GM19463 (cell line): ENCODE measurements at regions not wholly inside any gene's neighbourhood (a gene's known extent, or its start where the extent isn't known, plus 50 kb on each side); places are given as distances from the start of the nearest gene placed in this dataset.

Experiments
- ATAC-seq: cut with Tn5 transposase; IDR thresholded peaks from one replicate; pipeline ENCODE4 v1.9.1; 2021; ENCODE audit warnings: mild to moderate bottlenecking, moderate library complexity; ENCODE audit not compliant: unreplicated experiment

GRCh38 chr15:70355275-70355795, 257.6 kb upstream of the TLE3 start:
- no peak for ATAC-seq

- no peak for ATAC-seq
These were observed 256.7 kb upstream of the TLE3 start for GRCh38 chr15:70354346-70354905.

- ATAC-seq = no peak
These were observed 256.1 kb upstream of the TLE3 start for GRCh38 chr15:70353606-70354345.

- ATAC-seq = no peak
These were observed 254.4 kb upstream of the TLE3 start for GRCh38 chr15:70351941-70352774.

GRCh38 chr15:70351391-70351790, 253.7 kb upstream of the TLE3 start:
- ATAC-seq = no peak

- ATAC-seq = no peak
These were observed 251.0 kb upstream of the TLE3 start for GRCh38 chr15:70348581-70349344.

- no peak for ATAC-seq
These were observed 250.5 kb upstream of the TLE3 start for GRCh38 chr15:70348226-70348543.

- no peak for ATAC-seq
These were observed 249.9 kb upstream of the TLE3 start for GRCh38 chr15:70347321-70348225.

GRCh38 chr15:70345251-70346019, 247.7 kb upstream of the TLE3 start:
- ATAC-seq = no peak

- ATAC-seq = no peak
These were observed 246.9 kb upstream of the TLE3 start for GRCh38 chr15:70344666-70345065.

GRCh38 chr15:70343961-70344621, 246.4 kb upstream of the TLE3 start:
- ATAC-seq = no peak

- ATAC-seq = no peak
These were observed 245.1 kb upstream of the TLE3 start for GRCh38 chr15:70342554-70343548.

GRCh38 chr15:70342141-70342540, 244.4 kb upstream of the TLE3 start:
- ATAC-seq = no peak

GRCh38 chr15:70341566-70341965, 243.8 kb upstream of the TLE3 start:
- no peak for ATAC-seq

- no peak for ATAC-seq
These were observed 242.8 kb upstream of the TLE3 start for GRCh38 chr15:70340494-70340870.

GRCh38 chr15:70339571-70340493, 242.1 kb upstream of the TLE3 start:
- ATAC-seq = no peak
